GM12892 (cell line): ENCODE measurements at regions not wholly inside any gene's neighbourhood (a gene's known extent, or its start where the extent isn't known, plus 50 kb on each side); places are given as distances from the start of the nearest gene placed in this dataset.

Experiments used
- DNase-seq: peaks from one replicate; pipeline ENCODE4 v3.0.0; 2011; ENCODE audit not compliant: insufficient read length
- FAIRE-seq: peaks from 2 replicates; lab custom pipeline; 2011; peaks lifted over from hg19 to GRCh38; lab: Jason Lieb, UNC
- POLR2A ChIP-seq: IDR thresholded peaks from 2 replicates; pipeline ENCODE4 v1.6.1; 2011; ENCODE audit warnings: low read depth, low read length, control low read depth
- POLR2AphosphoS5 ChIP-seq: IDR thresholded peaks from 2 replicates; pipeline ENCODE4 v1.6.1; 2011; ENCODE audit warnings: low read depth, low read length, control low read depth
- TAF1 ChIP-seq: IDR thresholded peaks from 2 replicates; pipeline ENCODE4 v1.6.1; 2011; ENCODE audit warnings: low read depth, mild to moderate bottlenecking, control low read depth, low read length, borderline replicate concordance

- DNase-seq (no peak), FAIRE-seq (no peak)
- TF ChIP-seq POLR2A (no peak), POLR2AphosphoS5 (no peak), TAF1 (no peak)
Measured at GRCh38 chr20:18971574-18971973, 158.0 kb downstream of the SCP2D1 start.

- TF ChIP-seq POLR2A (no peak), POLR2AphosphoS5 (no peak), TAF1 (no peak)
- DNase-seq (no peak), FAIRE-seq (no peak)
Measured at GRCh38 chr20:18972251-18972876, 158.8 kb downstream of the SCP2D1 start.

GRCh38 chr20:18973529-18974173 is 160.1 kb downstream of the SCP2D1 start:
- no peak for DNase-seq
- FAIRE-seq = no peak
- TF ChIP-seq TAF1 (no peak), POLR2A (no peak), POLR2AphosphoS5 (no peak)

- DNase-seq = no peak
- peak; percentile 9 for FAIRE-seq
- TF ChIP-seq TAF1 = no peak
- no peak for TF ChIP-seq POLR2A
- no peak for TF ChIP-seq POLR2AphosphoS5
Measured at GRCh38 chr20:18974660-18975059, 161.1 kb downstream of the SCP2D1 start.

- TF ChIP-seq POLR2AphosphoS5 = no peak
- TF ChIP-seq POLR2A = no peak
- no peak for TF ChIP-seq TAF1
- DNase-seq = no peak
- no peak for FAIRE-seq
Measured at GRCh38 chr20:18977441-18977840, 163.9 kb downstream of the SCP2D1 start.

DNA sequence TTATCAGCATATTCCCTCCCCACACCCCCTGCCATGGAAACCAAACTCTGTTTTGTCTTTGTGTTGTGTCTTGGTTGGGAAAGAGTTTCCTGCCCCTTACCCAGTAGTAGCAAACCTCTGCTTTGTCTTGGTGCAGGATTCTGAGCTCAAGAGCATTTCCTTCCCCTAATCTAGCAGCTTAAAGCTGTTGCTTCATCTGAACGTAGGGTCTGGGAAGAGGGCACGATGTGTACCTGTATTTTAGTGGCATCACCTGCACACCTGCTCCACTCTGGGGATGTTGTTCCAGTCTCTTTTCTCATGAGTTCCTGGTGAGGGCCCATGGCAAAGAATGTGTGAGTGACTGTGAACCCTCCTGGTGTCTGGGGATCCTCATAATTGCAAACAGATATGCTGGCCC is 164.7 kb downstream of the SCP2D1 start:
- FAIRE-seq (no peak), DNase-seq (no peak)
- no peak for TF ChIP-seq POLR2AphosphoS5
- no peak for TF ChIP-seq TAF1
- no peak for TF ChIP-seq POLR2A

GRCh38 chr20:18979132-18979531 is 165.5 kb downstream of the SCP2D1 start:
- no peak for FAIRE-seq
- TF ChIP-seq POLR2A (no peak), TAF1 (no peak)
- no peak for DNase-seq

- FAIRE-seq (no peak), DNase-seq (no peak)
- no peak for TF ChIP-seq TAF1
- no peak for TF ChIP-seq POLR2A
- no peak for TF ChIP-seq POLR2AphosphoS5
Measured at GRCh38 chr20:18981962-18982539, 168.5 kb downstream of the SCP2D1 start.

GRCh38 chr20:18983796-18984195 is 170.2 kb downstream of the SCP2D1 start:
- TF ChIP-seq POLR2AphosphoS5 (no peak), TAF1 (no peak), POLR2A (no peak)

GRCh38 chr20:18984238-18985200 is 170.9 kb downstream of the SCP2D1 start:
- FAIRE-seq = peak; percentile 58
- peak; percentile 23 for DNase-seq
- no peak for TF ChIP-seq POLR2A
- no peak for TF ChIP-seq TAF1
- no peak for TF ChIP-seq POLR2AphosphoS5

More at GRCh38 chr20:18983796-18984195, 170.2 kb downstream of the SCP2D1 start:
- DNase-seq (no peak), FAIRE-seq (no peak)

DNA sequence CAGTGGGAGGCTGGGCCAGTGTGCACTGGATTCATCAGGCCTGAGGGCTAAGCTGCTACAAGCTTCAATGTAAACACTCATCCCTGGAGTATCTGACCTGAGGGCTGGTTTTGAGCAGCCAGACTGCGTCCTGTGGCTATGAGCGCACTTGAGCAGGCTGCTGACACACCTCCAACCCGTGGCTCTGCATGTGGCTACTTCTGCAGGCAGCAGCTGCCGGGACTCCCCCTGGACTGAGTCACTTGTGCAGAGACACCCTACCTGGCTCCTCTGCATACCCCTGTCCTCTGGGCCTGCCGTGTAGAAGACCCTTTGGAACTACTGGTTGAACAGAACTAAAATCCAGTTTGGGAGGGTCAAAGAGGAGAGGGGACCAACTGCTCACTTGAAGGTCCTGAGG is 172.0 kb downstream of the SCP2D1 start:
- no peak for TF ChIP-seq POLR2AphosphoS5
- no peak for TF ChIP-seq TAF1
- TF ChIP-seq POLR2A = no peak
- FAIRE-seq (no peak), DNase-seq (no peak)
